ENCODE measurements at regions not wholly inside any gene's neighbourhood (a gene's known extent, or its start where the extent isn't known, plus 50 kb on each side); places are given as distances from the start of the nearest gene placed in this dataset.

DNA sequence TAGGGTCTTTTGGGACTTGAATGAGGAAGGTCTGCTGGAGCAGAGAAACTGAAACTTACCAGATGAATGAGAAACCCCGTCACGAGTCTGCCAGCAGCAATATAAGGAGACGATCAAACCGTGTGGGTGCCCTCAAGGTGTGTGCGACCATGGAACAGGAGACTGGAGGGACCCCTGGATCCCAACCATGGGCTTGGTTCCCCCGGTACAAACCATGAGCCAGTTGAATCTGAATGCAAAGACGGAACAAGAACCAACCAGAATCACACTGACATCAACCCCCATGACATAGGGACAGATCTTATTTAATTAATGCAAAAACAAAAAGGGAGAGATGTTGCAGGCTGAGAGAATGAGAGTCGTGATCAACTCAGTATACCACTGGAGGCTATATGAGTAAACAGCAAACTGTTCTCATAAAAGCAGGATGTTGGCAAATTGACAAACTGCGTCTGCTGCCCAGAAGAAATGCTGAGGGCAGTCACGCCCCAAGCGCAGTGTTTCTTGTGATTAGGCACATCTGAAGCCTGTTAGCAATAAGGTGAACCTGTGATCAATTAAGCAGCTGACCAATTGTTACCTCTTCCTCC is 475.5 kb upstream of the ACO1 start:
- Histone ChIP-seq H3K79me2 (ENCODE audit: insufficient read depth, low read length) (peaks cover 20% of the 10 kb centered on the region), H3K36me3 (replicated peaks in 1 of 2; ENCODE audit: control insufficient read depth in 1 of 2, insufficient read depth in 2 of 2, low read length in 2 of 2) (no peaks in the 10 kb centered on the region), H3K4me3 (replicated peaks in 1 of 3; ENCODE audit: insufficient read depth in 1 of 3, low read depth in 2 of 3, low read length in 3 of 3) (no peak overlapping the region), H3K9ac (ENCODE audit: insufficient read depth, low read depth, low read length) (no peak overlapping the region), H3K27ac (ENCODE audit: extremely low read length, insufficient read depth, low read length) (no peak overlapping the region), H2AFZ (ENCODE audit: low read length) (no peak overlapping the region), H3K4me1 (ENCODE audit: insufficient read depth, low read length) (peaks cover 12% of the 10 kb centered on the region), H3K9me3 (ENCODE audit: low read length) (no peaks in the 10 kb centered on the region), H4K20me1 (ENCODE audit: insufficient read depth, low read length) (peaks cover 4% of the 10 kb centered on the region; the same call in 1 of the 2 replicates), H3K27me3 (ENCODE audit: control insufficient read depth in 1 of 2, insufficient read depth in 2 of 2, low read length in 2 of 2) (no peaks in the 10 kb centered on the region), H3K4me2 (ENCODE audit: low read depth, low read length) (no peak overlapping the region)
- ChIA-PET POLR2A (no interaction called here), CTCF (ENCODE audit: low intra/inter-chr PET ratio, low total read pairs) (no interaction called here)
- BruUV-seq (replicated peaks) = no TSS peak
- FAIRE-seq = no peak
- intact Hi-C loops (cut with micrococcal nuclease; ENCODE audit: unreplicated experiment) = no loop called here
- in situ Hi-C loops (cut with HindIII; ENCODE audit: extremely low pct_ligation_motif_present, low pct_unique_long_range_greater_than_20kb) = no loop called here
- no peak for ATAC-seq
- WGBS (ENCODE audit: low lambda C conversion rate) = 97% methylated on average over 11 of the region's 11 CpGs
- no peak for DNase-seq (ENCODE audit: low spot score)
- TF ChIP-seq NR2F6 (IDR thresholded peaks at IDR 0.05) (no peak), NR2F6 (CRISPR knock-in tag; IDR thresholded peaks at IDR 0.05) (no peak), TBX2 (CRISPR knock-in tag; IDR thresholded peaks at IDR 0.05; ENCODE audit: borderline replicate concordance) (no peak), STAT5B (CRISPR knock-in tag; IDR thresholded peaks at IDR 0.05) (no peak), EP300 (IDR thresholded peaks at IDR 0.05; ENCODE audit: low read depth in 2 of 2, low read length in 2 of 2) (no peak), EP300 (CRISPR knock-in tag; IDR thresholded peaks at IDR 0.05; ENCODE audit: borderline replicate concordance) (no peak), GATAD1 (CRISPR knock-in tag; IDR thresholded peaks at IDR 0.05) (no peak), BATF2 (CRISPR knock-in tag; IDR thresholded peaks at IDR 0.05) (no peak), ZNF644 (CRISPR knock-in tag; IDR thresholded peaks at IDR 0.05; ENCODE audit: low read depth) (no peak), NFYC (CRISPR knock-in tag; IDR thresholded peaks at IDR 0.05) (no peak), ZNF367 (CRISPR knock-in tag; IDR thresholded peaks at IDR 0.05; ENCODE audit: borderline replicate concordance) (no peak), EED (CRISPR knock-in tag; IDR thresholded peaks at IDR 0.05) (no peak), ZNF605 (CRISPR knock-in tag; IDR thresholded peaks at IDR 0.05) (no peak)
- TF ChIP-seq, protein P1, sequence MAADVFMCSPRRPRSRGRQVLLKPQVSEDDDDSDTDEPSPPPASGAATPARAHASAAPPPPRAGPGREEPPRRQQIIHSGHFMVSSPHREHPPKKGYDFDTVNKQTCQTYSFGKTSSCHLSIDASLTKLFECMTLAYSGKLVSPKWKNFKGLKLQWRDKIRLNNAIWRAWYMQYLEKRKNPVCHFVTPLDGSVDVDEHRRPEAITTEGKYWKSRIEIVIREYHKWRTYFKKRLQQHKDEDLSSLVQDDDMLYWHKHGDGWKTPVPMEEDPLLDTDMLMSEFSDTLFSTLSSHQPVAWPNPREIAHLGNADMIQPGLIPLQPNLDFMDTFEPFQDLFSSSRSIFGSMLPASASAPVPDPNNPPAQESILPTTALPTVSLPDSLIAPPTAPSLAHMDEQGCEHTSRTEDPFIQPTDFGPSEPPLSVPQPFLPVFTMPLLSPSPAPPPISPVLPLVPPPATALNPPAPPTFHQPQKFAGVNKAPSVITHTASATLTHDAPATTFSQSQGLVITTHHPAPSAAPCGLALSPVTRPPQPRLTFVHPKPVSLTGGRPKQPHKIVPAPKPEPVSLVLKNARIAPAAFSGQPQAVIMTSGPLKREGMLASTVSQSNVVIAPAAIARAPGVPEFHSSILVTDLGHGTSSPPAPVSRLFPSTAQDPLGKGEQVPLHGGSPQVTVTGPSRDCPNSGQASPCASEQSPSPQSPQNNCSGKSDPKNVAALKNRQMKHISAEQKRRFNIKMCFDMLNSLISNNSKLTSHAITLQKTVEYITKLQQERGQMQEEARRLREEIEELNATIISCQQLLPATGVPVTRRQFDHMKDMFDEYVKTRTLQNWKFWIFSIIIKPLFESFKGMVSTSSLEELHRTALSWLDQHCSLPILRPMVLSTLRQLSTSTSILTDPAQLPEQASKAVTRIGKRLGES (CRISPR knock-in tag; IDR thresholded peaks at IDR 0.05; ENCODE audit: borderline replicate concordance) = no peak
- TF ChIP-seq, protein P2, sequence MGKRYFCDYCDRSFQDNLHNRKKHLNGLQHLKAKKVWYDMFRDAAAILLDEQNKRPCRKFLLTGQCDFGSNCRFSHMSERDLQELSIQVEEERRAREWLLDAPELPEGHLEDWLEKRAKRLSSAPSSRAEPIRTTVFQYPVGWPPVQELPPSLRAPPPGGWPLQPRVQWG (CRISPR knock-in tag; IDR thresholded peaks at IDR 0.05; ENCODE audit: borderline replicate concordance, low read depth) = no peak
